Ascending aorta (tissue), 2 donors: ENCODE measurements at regions not wholly inside any gene's neighbourhood (a gene's known extent, or its start where the extent isn't known, plus 50 kb on each side); places are given as distances from the start of the nearest gene placed in this dataset.

Experiments used
- DNase-seq, 2 donors: peaks; one replicate each; pipeline ENCODE4 v3.0.0-alpha.2; 2019; ENCODE audit warnings: low spot score in 2 of 2
- H3K27ac ChIP-seq, 2 donors: fragments of 200-600 bp; sonication (generic); one replicate each; pipeline ENCODE4 v1.5.1; 2016 to 2017; ENCODE audit warnings: mild to moderate bottlenecking in 1 of 2
- H3K27me3 ChIP-seq: fragments of 200-600 bp; sonication (generic); one replicate; pipeline ENCODE4 v1.5.1; 2017
- H3K36me3 ChIP-seq, 2 donors: fragments of 200-600 bp; sonication (generic); one replicate each; pipeline ENCODE4 v1.5.1; 2016
- H3K4me1 ChIP-seq, 2 donors: fragments of 200-600 bp; sonication (generic); one replicate each; pipeline ENCODE4 v1.5.1; 2016 to 2017; ENCODE audit warnings: mild to moderate bottlenecking in 1 of 2
- H3K4me3 ChIP-seq, 2 donors: fragments of 200-600 bp; sonication (generic); one replicate each; pipeline ENCODE4 v1.5.1; 2016 to 2017; ENCODE audit warnings: mild to moderate bottlenecking in 1 of 2
- H3K9me3 ChIP-seq, 2 donors: fragments of 200-600 bp; sonication (generic); one replicate each; pipeline ENCODE4 v1.5.1; 2016
- CTCF ChIP-seq, 3 experiments: fragments of 200-600 bp in 2 of 3; fragments of 450-650 bp in 1 of 3; sonication (generic) in 2 of 3; IDR thresholded peaks; one replicate each; pipeline ENCODE4 v1.5.1; 2016 to 2019; ENCODE audit warnings: antibody characterized with exemption in 3 of 3, mild to moderate bottlenecking in 1 of 3, moderate library complexity in 1 of 3
- intact Hi-C: fragments of 100-400 bp; cut with DNase I; formaldehyde crosslinking; loops from one replicate; pipeline ENCODE4 v1.15.1; 2023

- no peak overlapping the region for H3K4me3 ChIP-seq
- no peak for TF ChIP-seq CTCF (IDR thresholded peaks at IDR 0.05)
- no peak overlapping the region for H3K27ac ChIP-seq
- no peaks in the 10 kb centered on the region for H3K4me1 ChIP-seq
- no peaks in the 10 kb centered on the region for H3K27me3 ChIP-seq
- DNase-seq, result no peak
- intact Hi-C loops, result no loop called here
- H3K36me3 ChIP-seq, result no peaks in the 10 kb centered on the region
- H3K9me3 ChIP-seq, result no peaks in the 10 kb centered on the region
These were observed 803.3 kb upstream of the CTNND2 start for GRCh38 chr5:12707560-12707959.

- Histone ChIP-seq H3K4me3 (no peak overlapping the region), H3K4me1 (no peaks in the 10 kb centered on the region), H3K27ac (no peak overlapping the region), H3K9me3 (no peaks in the 10 kb centered on the region), H3K36me3 (no peaks in the 10 kb centered on the region), H3K27me3 (no peaks in the 10 kb centered on the region)
- TF ChIP-seq CTCF (IDR thresholded peaks at IDR 0.05), result no peak
- no peak for DNase-seq
- intact Hi-C loops, result no loop called here
These were observed 800.7 kb upstream of the CTNND2 start for GRCh38 chr5:12704955-12705354.

GRCh38 chr5:12703254-12703653 lies 799.0 kb upstream of the CTNND2 start:
- Histone ChIP-seq H3K9me3 (no peaks in the 10 kb centered on the region), H3K4me3 (no peak overlapping the region), H3K4me1 (no peaks in the 10 kb centered on the region), H3K27ac (no peak overlapping the region), H3K27me3 (no peaks in the 10 kb centered on the region), H3K36me3 (no peaks in the 10 kb centered on the region)
- no peak for DNase-seq
- intact Hi-C loops, result no loop called here
- no peak for TF ChIP-seq CTCF (IDR thresholded peaks at IDR 0.05)

DNA sequence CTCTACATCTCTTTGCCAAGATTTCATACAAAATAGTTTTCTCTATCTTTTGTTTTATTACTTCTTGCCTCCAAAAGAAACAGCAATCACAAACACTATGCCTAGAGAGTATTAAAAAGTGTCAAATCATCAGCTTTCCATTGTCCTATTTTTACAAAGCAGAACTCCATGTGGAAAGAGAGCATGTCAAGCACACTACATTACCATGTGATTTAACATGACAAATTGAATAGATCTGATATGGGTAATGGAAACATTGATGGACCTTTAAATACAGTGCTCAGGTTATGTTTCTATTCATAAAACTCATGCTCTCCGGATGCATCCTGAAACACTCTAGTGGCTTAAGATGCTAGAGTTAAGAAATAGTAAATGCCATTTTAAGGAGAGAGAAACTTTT lies 791.4 kb upstream of the CTNND2 start:
- no peaks in the 10 kb centered on the region for H3K9me3 ChIP-seq
- intact Hi-C loops, result no loop called here
- H3K27me3 ChIP-seq, result no peaks in the 10 kb centered on the region
- no peaks in the 10 kb centered on the region for H3K4me1 ChIP-seq
- DNase-seq, result no peak
- no peak for TF ChIP-seq CTCF (IDR thresholded peaks at IDR 0.05)
- H3K36me3 ChIP-seq, result no peaks in the 10 kb centered on the region
- no peak overlapping the region for H3K27ac ChIP-seq
- no peak overlapping the region for H3K4me3 ChIP-seq

- no peak for TF ChIP-seq CTCF (IDR thresholded peaks at IDR 0.05)
These were observed 787.1 kb upstream of the CTNND2 start for GRCh38 chr5:12691330-12691729.

DNA sequence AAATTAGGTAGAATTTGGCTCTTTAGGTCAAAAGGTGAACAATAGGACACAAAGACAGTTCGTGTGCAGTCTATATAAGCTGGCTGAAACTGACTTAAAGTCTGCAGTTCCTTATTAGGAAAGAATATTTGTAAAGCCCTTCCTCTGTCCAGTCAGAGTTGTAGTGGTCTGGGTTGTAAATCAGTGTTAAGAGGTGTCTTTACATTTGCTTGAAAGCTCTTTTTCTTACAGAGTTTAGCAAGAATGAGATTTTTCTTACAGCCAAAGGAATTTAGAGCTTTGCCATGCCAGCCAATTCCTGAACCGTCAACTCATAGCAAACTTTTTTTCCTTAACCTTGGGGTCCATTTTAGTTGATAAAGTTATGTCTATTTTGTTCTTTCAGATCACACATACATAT lies 786.1 kb upstream of the CTNND2 start:
- Histone ChIP-seq H3K36me3 (no peaks in the 10 kb centered on the region), H3K27ac (no peak overlapping the region), H3K9me3 (no peaks in the 10 kb centered on the region), H3K4me1 (no peaks in the 10 kb centered on the region), H3K4me3 (no peak overlapping the region), H3K27me3 (no peaks in the 10 kb centered on the region)
- no peak for DNase-seq
- intact Hi-C loops, result no loop called here
- TF ChIP-seq CTCF (IDR thresholded peaks at IDR 0.05), result no peak

More at GRCh38 chr5:12691330-12691729, 787.1 kb upstream of the CTNND2 start:
- Histone ChIP-seq H3K9me3 (no peaks in the 10 kb centered on the region), H3K27ac (no peak overlapping the region), H3K4me1 (no peaks in the 10 kb centered on the region), H3K27me3 (no peaks in the 10 kb centered on the region), H3K36me3 (no peaks in the 10 kb centered on the region), H3K4me3 (no peak overlapping the region)
- intact Hi-C loops, result no loop called here
- no peak for DNase-seq
